ENCODE measurements at regions not wholly inside any gene's neighbourhood (a gene's known extent, or its start where the extent isn't known, plus 50 kb on each side); places are given as distances from the start of the nearest gene placed in this dataset.

- no peak for TF ChIP-seq ZNF318 (CRISPR knock-in tag; IDR thresholded peaks at IDR 0.05)
Observed at GRCh38 chr9:21535396-21535795, 53.3 kb upstream of the IFNE start (continued).

GRCh38 chr9:21542787-21543186, 60.7 kb upstream of the IFNE start:
- ChIA-PET POLR2A (no interaction called here), CTCF (ENCODE audit: low intra/inter-chr PET ratio, low total read pairs) (no interaction called here)
- Histone ChIP-seq H3K9me3 (ENCODE audit: low read length) (no peaks in the 10 kb centered on the region), H3K4me1 (ENCODE audit: insufficient read depth, low read length) (no peaks in the 10 kb centered on the region), H3K27me3 (ENCODE audit: control insufficient read depth in 1 of 2, insufficient read depth in 2 of 2, low read length in 2 of 2) (no peaks in the 10 kb centered on the region), H3K79me2 (ENCODE audit: insufficient read depth, low read length) (no peaks in the 10 kb centered on the region), H3K9ac (ENCODE audit: insufficient read depth, low read depth, low read length) (no peak overlapping the region), H2AFZ (ENCODE audit: low read length) (no peak overlapping the region), H3K4me2 (ENCODE audit: low read depth, low read length) (0 out of 2 replicates have a peak overlapping the region, but pooled peaks have one; percentile 20), H3K36me3 (replicated peaks in 1 of 2; ENCODE audit: control insufficient read depth in 1 of 2, insufficient read depth in 2 of 2, low read length in 2 of 2) (no peaks in the 10 kb centered on the region), H3K4me3 (replicated peaks in 1 of 3; ENCODE audit: insufficient read depth in 1 of 3, low read depth in 2 of 3, low read length in 3 of 3) (no peak overlapping the region), H3K27ac (ENCODE audit: extremely low read length, insufficient read depth, low read length) (no peak overlapping the region), H4K20me1 (ENCODE audit: insufficient read depth, low read length) (no peaks in the 10 kb centered on the region)
- BruUV-seq (replicated peaks): no TSS peak
- ATAC-seq (no peak), FAIRE-seq (no peak), DNase-seq (ENCODE audit: low spot score) (no peak)
- no peak for TF ChIP-seq EHMT2 (IDR thresholded peaks at IDR 0.05; ENCODE audit: borderline replicate concordance, low read depth, low read length)
- peak in 1 of 2 experiments; percentile 9; a peak in 1 of 4 replicates for TF ChIP-seq MAFK (conservative IDR thresholded peaks at IDR 0.05 in 1 of 2, IDR thresholded peaks at IDR 0.05 in 1 of 2; ENCODE audit: low read length in 2 of 2)
- in situ Hi-C loops (cut with HindIII; ENCODE audit: extremely low pct_ligation_motif_present, low pct_unique_long_range_greater_than_20kb) (no loop called here), intact Hi-C loops (cut with micrococcal nuclease; ENCODE audit: unreplicated experiment) (no loop called here)
- 45% methylated on average over 2 of the region's 2 CpGs for WGBS (ENCODE audit: low lambda C conversion rate)

Measured in HepG2 (cell line).